ENCODE measurements at regions not wholly inside any gene's neighbourhood (a gene's known extent, or its start where the extent isn't known, plus 50 kb on each side); places are given as distances from the start of the nearest gene placed in this dataset.
"Not testable (repeated sequence)": the region's sequence is repeated elsewhere in the genome, so short reads cannot be mapped to it uniquely, and the experiment has no call there.

- no peak for DNase-seq
These were observed 69.4 kb upstream of the LIPC start for GRCh38 chr15:58362262-58362922.

GRCh38 chr15:58363118-58363517 is 68.7 kb upstream of the LIPC start:
- DNase-seq = not testable (repeated sequence)

GRCh38 chr15:58363673-58364072 is 68.1 kb upstream of the LIPC start:
- DNase-seq = not testable (repeated sequence)

- not testable (repeated sequence) for DNase-seq
These were observed 66.7 kb upstream of the LIPC start for GRCh38 chr15:58365098-58365497.

- DNase-seq = no peak
These were observed 62.5 kb upstream of the LIPC start for GRCh38 chr15:58369261-58369701.

GRCh38 chr15:58369956-58370355 is 61.8 kb upstream of the LIPC start:
- no peak for DNase-seq

- no peak for DNase-seq
These were observed 57.6 kb upstream of the LIPC start for GRCh38 chr15:58374147-58374546.

GRCh38 chr15:58377193-58377592 is 54.6 kb upstream of the LIPC start:
- no peak for DNase-seq

GRCh38 chr15:58378241-58379085 is 53.3 kb upstream of the LIPC start:
- no peak for DNase-seq

GRCh38 chr15:58379454-58379853 is 52.3 kb upstream of the LIPC start:
- DNase-seq = not testable (repeated sequence)

- DNase-seq = no peak
These were observed 51.4 kb upstream of the LIPC start for GRCh38 chr15:58380280-58380945.

GRCh38 chr15:58381697-58382096 is 50.1 kb upstream of the LIPC start:
- DNase-seq = no peak

Data from NCI-H510A treated with DMSO at 0.1 percent for 48 hours (cell line).